ENCODE measurements at regions not wholly inside any gene's neighbourhood (a gene's known extent, or its start where the extent isn't known, plus 50 kb on each side); places are given as distances from the start of the nearest gene placed in this dataset.

GRCh38 chr10:64523065-64523759, 1002.0 kb downstream of the REEP3 start:
- ChIA-PET POLR2A (no interaction called here), CTCF (ENCODE audit: low intra/inter-chr PET ratio, low total read pairs) (no interaction called here)
- FAIRE-seq (no peak), ATAC-seq (no peak), DNase-seq (ENCODE audit: low spot score) (no peak)
- Histone ChIP-seq H3K9me3 (ENCODE audit: low read length) (no peaks in the 10 kb centered on the region), H3K79me2 (ENCODE audit: insufficient read depth, low read length) (no peaks in the 10 kb centered on the region), H3K36me3 (replicated peaks in 1 of 2; ENCODE audit: control insufficient read depth in 1 of 2, insufficient read depth in 2 of 2, low read length in 2 of 2) (no peaks in the 10 kb centered on the region), H3K4me3 (replicated peaks in 1 of 3; ENCODE audit: insufficient read depth in 1 of 3, low read depth in 2 of 3, low read length in 3 of 3) (no peak overlapping the region), H2AFZ (ENCODE audit: low read length) (no peak overlapping the region), H3K4me1 (ENCODE audit: insufficient read depth, low read length) (no peaks in the 10 kb centered on the region), H3K27me3 (ENCODE audit: control insufficient read depth in 1 of 2, insufficient read depth in 2 of 2, low read length in 2 of 2) (no peaks in the 10 kb centered on the region), H3K4me2 (ENCODE audit: low read depth, low read length) (no peak overlapping the region), H3K27ac (ENCODE audit: extremely low read length, insufficient read depth, low read length) (no peak overlapping the region), H3K9ac (ENCODE audit: insufficient read depth, low read depth, low read length) (no peak overlapping the region), H4K20me1 (ENCODE audit: insufficient read depth, low read length) (no peaks in the 10 kb centered on the region)
- in situ Hi-C loops (cut with HindIII; ENCODE audit: extremely low pct_ligation_motif_present, low pct_unique_long_range_greater_than_20kb): no loop called here
- no TSS peak for BruUV-seq (replicated peaks)
- intact Hi-C loops (cut with micrococcal nuclease; ENCODE audit: unreplicated experiment): no loop called here
- TF ChIP-seq GLI4 (CRISPR knock-in tag; IDR thresholded peaks at IDR 0.05; ENCODE audit: borderline replicate concordance) (no peak), ZNF644 (CRISPR knock-in tag; IDR thresholded peaks at IDR 0.05; ENCODE audit: low read depth) (no peak), PREB (CRISPR knock-in tag; IDR thresholded peaks at IDR 0.05) (no peak), ZBTB8A (CRISPR knock-in tag; IDR thresholded peaks at IDR 0.05; ENCODE audit: borderline replicate concordance, low read depth) (no peak)
- 11% methylated on average over 4 of the region's 4 CpGs for WGBS (ENCODE audit: low lambda C conversion rate)

- no peak overlapping the region for H3K27ac ChIP-seq (ENCODE audit: extremely low read length, insufficient read depth, low read length)
- WGBS (ENCODE audit: low lambda C conversion rate): 18% methylated on average over 7 of the region's 7 CpGs
- ChIA-PET CTCF (ENCODE audit: low intra/inter-chr PET ratio, low total read pairs) (no interaction called here), POLR2A (no interaction called here)
- no peaks in the 10 kb centered on the region for H3K27me3 ChIP-seq (ENCODE audit: control insufficient read depth in 1 of 2, insufficient read depth in 2 of 2, low read length in 2 of 2)
- DNase-seq (ENCODE audit: low spot score): no peak
- no peak overlapping the region for H3K4me2 ChIP-seq (ENCODE audit: low read depth, low read length)
- no peak overlapping the region for H2AFZ ChIP-seq (ENCODE audit: low read length)
- FAIRE-seq: no peak
- H3K4me3 ChIP-seq (replicated peaks in 1 of 3; ENCODE audit: insufficient read depth in 1 of 3, low read depth in 2 of 3, low read length in 3 of 3): no peak overlapping the region
- in situ Hi-C loops (cut with HindIII; ENCODE audit: extremely low pct_ligation_motif_present, low pct_unique_long_range_greater_than_20kb) (no loop called here), intact Hi-C loops (cut with micrococcal nuclease; ENCODE audit: unreplicated experiment) (no loop called here)
- no peaks in the 10 kb centered on the region for H3K79me2 ChIP-seq (ENCODE audit: insufficient read depth, low read length)
- no TSS peak for BruUV-seq (replicated peaks)
- no peaks in the 10 kb centered on the region for H3K9me3 ChIP-seq (ENCODE audit: low read length)
- no peaks in the 10 kb centered on the region for H3K36me3 ChIP-seq (replicated peaks in 1 of 2; ENCODE audit: control insufficient read depth in 1 of 2, insufficient read depth in 2 of 2, low read length in 2 of 2)
- no peak overlapping the region for H3K9ac ChIP-seq (ENCODE audit: insufficient read depth, low read depth, low read length)
- H3K4me1 ChIP-seq (ENCODE audit: insufficient read depth, low read length): no peaks in the 10 kb centered on the region
- no peak for ATAC-seq
- H4K20me1 ChIP-seq (ENCODE audit: insufficient read depth, low read length): no peaks in the 10 kb centered on the region
- no peak for TF ChIP-seq STAT5B (CRISPR knock-in tag; IDR thresholded peaks at IDR 0.05)
- TF ChIP-seq MED1 (CRISPR knock-in tag; IDR thresholded peaks at IDR 0.05): no peak
- no peak for TF ChIP-seq ZNF781 (CRISPR knock-in tag; IDR thresholded peaks at IDR 0.05; ENCODE audit: borderline replicate concordance, not compliant biosample characterization)
- TF ChIP-seq, protein P1, sequence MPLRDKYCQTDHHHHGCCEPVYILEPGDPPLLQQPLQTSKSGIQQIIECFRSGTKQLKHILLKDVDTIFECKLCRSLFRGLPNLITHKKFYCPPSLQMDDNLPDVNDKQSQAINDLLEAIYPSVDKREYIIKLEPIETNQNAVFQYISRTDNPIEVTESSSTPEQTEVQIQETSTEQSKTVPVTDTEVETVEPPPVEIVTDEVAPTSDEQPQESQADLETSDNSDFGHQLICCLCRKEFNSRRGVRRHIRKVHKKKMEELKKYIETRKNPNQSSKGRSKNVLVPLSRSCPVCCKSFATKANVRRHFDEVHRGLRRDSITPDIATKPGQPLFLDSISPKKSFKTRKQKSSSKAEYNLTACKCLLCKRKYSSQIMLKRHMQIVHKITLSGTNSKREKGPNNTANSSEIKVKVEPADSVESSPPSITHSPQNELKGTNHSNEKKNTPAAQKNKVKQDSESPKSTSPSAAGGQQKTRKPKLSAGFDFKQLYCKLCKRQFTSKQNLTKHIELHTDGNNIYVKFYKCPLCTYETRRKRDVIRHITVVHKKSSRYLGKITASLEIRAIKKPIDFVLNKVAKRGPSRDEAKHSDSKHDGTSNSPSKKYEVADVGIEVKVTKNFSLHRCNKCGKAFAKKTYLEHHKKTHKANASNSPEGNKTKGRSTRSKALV (CRISPR knock-in tag; IDR thresholded peaks at IDR 0.05): no peak
- TF ChIP-seq SNAPC2 (CRISPR knock-in tag; IDR thresholded peaks at IDR 0.05): no peak
- no peak for TF ChIP-seq DNMT3B (CRISPR knock-in tag; conservative IDR thresholded peaks at IDR 0.05)
- TF ChIP-seq ZNF205 (CRISPR knock-in tag; IDR thresholded peaks at IDR 0.05): no peak
- TF ChIP-seq ZNF883 (CRISPR knock-in tag; IDR thresholded peaks at IDR 0.05; ENCODE audit: not compliant biosample characterization): no peak
- TF ChIP-seq ZFY (CRISPR knock-in tag; IDR thresholded peaks at IDR 0.05): no peak
- TF ChIP-seq PITX1 (CRISPR knock-in tag; IDR thresholded peaks at IDR 0.05): no peak
- TF ChIP-seq KMT2B (CRISPR knock-in tag; IDR thresholded peaks at IDR 0.05): no peak
- no peak for TF ChIP-seq RFX1 (IDR thresholded peaks at IDR 0.05)
- no peak for TF ChIP-seq PPARG (CRISPR knock-in tag; conservative IDR thresholded peaks at IDR 0.05)
These were observed 1007.2 kb downstream of the REEP3 start for GRCh38 chr10:64528294-64529002.

Measured in HepG2 (cell line).